Ovary (tissue), 7 donors: ENCODE measurements at regions not wholly inside any gene's neighbourhood (a gene's known extent, or its start where the extent isn't known, plus 50 kb on each side); places are given as distances from the start of the nearest gene placed in this dataset.

Experiments
- DNase-seq, 5 donors: peaks; one replicate each; pipeline ENCODE4 v3.0.0-alpha.2; 2019 to 2020
- H3K27ac ChIP-seq, 2 donors: fragments of 200-600 bp; one replicate each; pipeline versions ENCODE4 v1.5.1 to v1.8.0; 2019 to 2022
- H3K27me3 ChIP-seq: fragments of 200-600 bp; one replicate; pipeline ENCODE4 v1.8.0; 2022
- H3K36me3 ChIP-seq: fragments of 200-600 bp; sonication (generic); one replicate; pipeline ENCODE4 v1.5.1; 2019
- H3K4me1 ChIP-seq: one replicate; pipeline ENCODE4 v1.8.1; 2013; ENCODE audit warnings: mild to moderate bottlenecking, moderate library complexity; ENCODE audit not compliant: insufficient read depth
- H3K4me3 ChIP-seq: fragments of 200-600 bp; sonication (generic); one replicate; pipeline ENCODE4 v1.5.1; 2017
- H3K9me3 ChIP-seq, 2 donors: fragments of 200-600 bp in 1 of 2; sonication (generic) in 1 of 2; one replicate each; pipeline versions ENCODE4 v1.5.1 to v1.8.1; 2013 to 2019; ENCODE audit warnings: mild to moderate bottlenecking in 1 of 2, moderate library complexity in 1 of 2
- CTCF ChIP-seq, 3 donors: fragments of 450-650 bp in 2 of 3; fragments of 200-600 bp in 1 of 3; IDR thresholded peaks; one replicate each; pipeline versions ENCODE4 v1.5.1 to v1.8.0; 2016 to 2022; ENCODE audit warnings: antibody characterized with exemption in 3 of 3, mild to moderate bottlenecking in 1 of 3
- EP300 ChIP-seq: sonication (generic); formaldehyde crosslinking; IDR thresholded peaks from one replicate; pipeline ENCODE4 v1.6.1; 2017; ENCODE audit warnings: antibody characterized with exemption
- POLR2A ChIP-seq: fragments of 450-650 bp; IDR thresholded peaks from one replicate; pipeline ENCODE4 v1.6.1; 2017; ENCODE audit warnings: antibody characterized with exemption, mild to moderate bottlenecking, moderate library complexity
- WGBS, 3 donors: extraction: QIAGEN DNeasy Blood & Tissue Kit in 1 of 3; methylation state at CpG; one replicate each; pipeline versions ENCODE4 v1.1.5 to v1.1.7; 2013 to 2017; 5-methylcytosine and 5-hydroxymethylcytosine counted together
- intact Hi-C, 4 donors: fragments of 100-400 bp; cut with DNase I; formaldehyde crosslinking; loops; one replicate each; pipeline versions ENCODE4 v1.11.0 to v1.15.1; 2022 to 2023
- donor health status: DM: no; HTN: no; CAD: no; lungs with moderate emphysema.
- donor health status: DM: no; HTN: no; CAD: no.
- donor health status: Bipolar disorder and iron deficiency.
- donor health status: DM: no; HTN: no; CAD: no.
- donor health status: DM: yes; HTN: yes; CAD: no.

GRCh38 chr10:26381986-26382385, 56.2 kb upstream of the APBB1IP start:
- H3K9me3 ChIP-seq, result no peaks in the 10 kb centered on the region
- DNase-seq, result no peak
- H3K27me3 ChIP-seq, result no peaks in the 10 kb centered on the region
- no peak for TF ChIP-seq EP300
- TF ChIP-seq CTCF (IDR thresholded peaks at IDR 0.05), result no peak
- TF ChIP-seq POLR2A, result no peak
- intact Hi-C loops, result loop anchor here in 1 of 4 donors (1.0 kb wide), 1 partner anchor 19 kb away; no protein-coding TSS in a partner anchor
- no peak overlapping the region for H3K4me3 ChIP-seq
- H3K27ac ChIP-seq, result no peak overlapping the region
- no peaks in the 10 kb centered on the region for H3K36me3 ChIP-seq
- WGBS, 3 donors, result 67 to 82% (median 73%) methylated on average over 1 of the region's 1 CpG
- H3K4me1 ChIP-seq, result no peaks in the 10 kb centered on the region

- TF ChIP-seq EP300 (no peak), CTCF (IDR thresholded peaks at IDR 0.05) (no peak), POLR2A (no peak)
- 67 to 74% (median 72%) methylated on average over 3 of the region's 3 CpGs for WGBS, 3 donors
- no peaks in the 10 kb centered on the region for H3K9me3 ChIP-seq
- H3K4me3 ChIP-seq, result no peak overlapping the region
- no peak overlapping the region for H3K27ac ChIP-seq
- no peaks in the 10 kb centered on the region for H3K27me3 ChIP-seq
- H3K4me1 ChIP-seq, result no peaks in the 10 kb centered on the region
- intact Hi-C loops, result no loop called here
- no peaks in the 10 kb centered on the region for H3K36me3 ChIP-seq
- DNase-seq, result no peak
Observed at GRCh38 chr10:26384600-26384999, 53.5 kb upstream of the APBB1IP start.

GRCh38 chr10:26385443-26385842, 52.7 kb upstream of the APBB1IP start:
- Histone ChIP-seq H3K4me3 (no peak overlapping the region), H3K36me3 (no peaks in the 10 kb centered on the region), H3K4me1 (no peaks in the 10 kb centered on the region), H3K9me3 (no peaks in the 10 kb centered on the region), H3K27ac (no peak overlapping the region), H3K27me3 (no peaks in the 10 kb centered on the region)
- 54 to 83% (median 63%) methylated on average over 4 of the region's 4 CpGs for WGBS, 3 donors
- no peak for TF ChIP-seq POLR2A
- TF ChIP-seq EP300, result no peak
- no peak for TF ChIP-seq CTCF (IDR thresholded peaks at IDR 0.05)
- intact Hi-C loops, result no loop called here
- DNase-seq, result no peak

GRCh38 chr10:26386781-26387180, 51.4 kb upstream of the APBB1IP start:
- H3K4me3 ChIP-seq, result no peak overlapping the region
- no peak for DNase-seq
- intact Hi-C loops, result no loop called here
- TF ChIP-seq POLR2A, result no peak
- TF ChIP-seq EP300, result no peak
- no peak for TF ChIP-seq CTCF (IDR thresholded peaks at IDR 0.05)
- no peak overlapping the region for H3K27ac ChIP-seq
- no peaks in the 10 kb centered on the region for H3K4me1 ChIP-seq
- no peaks in the 10 kb centered on the region for H3K36me3 ChIP-seq
- WGBS, 3 donors, result 89 to 90% (median 90%) methylated on average over 4 of the region's 4 CpGs
- no peaks in the 10 kb centered on the region for H3K9me3 ChIP-seq
- H3K27me3 ChIP-seq, result no peaks in the 10 kb centered on the region
